A673 (cell line): ENCODE measurements at regions not wholly inside any gene's neighbourhood (a gene's known extent, or its start where the extent isn't known, plus 50 kb on each side); places are given as distances from the start of the nearest gene placed in this dataset.

Source experiments
- BruUV-seq: library from RNA; stranded (reverse); fragments of 400-500 nt; replicated peaks from 2 replicates; lab custom pipeline; 2021; lab: Mats Ljungman, UMichigan
- CTCF ChIA-PET: fragments of 300-600 bp; sonication (Branson Sonifier 250); formaldehyde crosslinking; loops from one replicate; lab custom pipeline; 2022; ENCODE audit warnings: antibody characterized with exemption; lab: Charles Lee
- POLR2A ChIA-PET: fragments of 300-600 bp; sonication (Branson Sonifier 250); formaldehyde crosslinking; loops from one replicate; lab custom pipeline; 2022; ENCODE audit warnings: antibody characterized with exemption; ENCODE audit not compliant: low non-redundant PET; lab: Charles Lee
- DNase-seq: peaks from one replicate; pipeline ENCODE4 v3.0.0-alpha.2; 2015; ENCODE audit warnings: low spot score
- H3K27ac ChIP-seq: fragments of 200-600 bp; sonication (generic); 2 replicates; pipeline ENCODE4 v1.5.1; 2016; ENCODE audit warnings: mixed run types, low read depth, mild to moderate bottlenecking, mixed read lengths, antibody characterized with exemption, low read length; ENCODE audit not compliant: poor library complexity, severe bottlenecking
- H3K27me3 ChIP-seq: fragments of 200-600 bp; sonication (generic); replicated peaks from 2 replicates; pipeline ENCODE4 v1.6.1; 2017; ENCODE audit warnings: mixed run types, low read depth, mild to moderate bottlenecking, mixed read lengths, antibody characterized with exemption, low read length; ENCODE audit not compliant: insufficient read depth, poor library complexity
- H3K36me3 ChIP-seq: fragments of 200-600 bp; sonication (generic); 2 replicates; pipeline ENCODE4 v1.6.1; 2016; ENCODE audit warnings: mixed run types, mild to moderate bottlenecking, mixed read lengths, antibody characterized with exemption, low read length; ENCODE audit not compliant: insufficient read depth, poor library complexity, severe bottlenecking
- H3K4me1 ChIP-seq: fragments of 200-600 bp; sonication (generic); 2 replicates; pipeline ENCODE4 v1.6.1; 2017; ENCODE audit warnings: mixed run types, mild to moderate bottlenecking, mixed read lengths, antibody characterized with exemption, low read length; ENCODE audit not compliant: insufficient read depth, poor library complexity, severe bottlenecking
- H3K4me3 ChIP-seq: fragments of 200-600 bp; sonication (generic); 2 replicates; pipeline ENCODE4 v1.5.1; 2016; ENCODE audit warnings: low read depth, mixed run types, mild to moderate bottlenecking, mixed read lengths, low read length; ENCODE audit not compliant: poor library complexity, severe bottlenecking
- H3K9me3 ChIP-seq: fragments of 200-600 bp; sonication (generic); 2 replicates; pipeline ENCODE4 v1.6.1; 2016; ENCODE audit warnings: mixed run types, low read depth, mild to moderate bottlenecking, mixed read lengths, antibody characterized with exemption, low read length; ENCODE audit not compliant: poor library complexity, severe bottlenecking
- CTCF ChIP-seq: fragments of 300-800, 200-600 bp; sonication (generic); conservative IDR thresholded peaks from 2 replicates; pipeline ENCODE4 v1.5.1; 2017; ENCODE audit warnings: low read depth, mild to moderate bottlenecking, antibody characterized with exemption, low read length, moderate library complexity, mixed read lengths
- EZH2 ChIP-seq: fragments of 200-600 bp; sonication (generic); IDR thresholded peaks from 2 replicates; pipeline ENCODE4 v1.6.1; 2017; ENCODE audit warnings: borderline replicate concordance, low read depth, mild to moderate bottlenecking, mixed read lengths, antibody characterized with exemption, low read length; ENCODE audit not compliant: poor library complexity, severe bottlenecking
- intact Hi-C: fragments of 100-400 bp; cut with micrococcal nuclease; formaldehyde crosslinking; loops from one replicate; pipeline ENCODE4 v1.10.0; 2022; ENCODE audit not compliant: unreplicated experiment

- no peaks in the 10 kb centered on the region for H3K4me1 ChIP-seq
- no peak for DNase-seq
- no TSS peak for BruUV-seq
- no peak overlapping the region for H3K4me3 ChIP-seq
- ChIA-PET CTCF (no interaction called here), POLR2A (no interaction called here)
- H3K27me3 ChIP-seq = no peaks in the 10 kb centered on the region
- TF ChIP-seq CTCF = no peak
- no peak for TF ChIP-seq EZH2
- no peaks in the 10 kb centered on the region for H3K9me3 ChIP-seq
- intact Hi-C loops = no loop called here
- no peak overlapping the region for H3K27ac ChIP-seq
- H3K36me3 ChIP-seq = no peaks in the 10 kb centered on the region
These were observed 430.1 kb downstream of the GABRG1 start for GRCh38 chr4:45693746-45694145.

- H3K27ac ChIP-seq = no peak overlapping the region
- POLR2A ChIA-PET = no interaction called here
- no peaks in the 10 kb centered on the region for H3K36me3 ChIP-seq
- no peak overlapping the region for H3K4me3 ChIP-seq
- H3K4me1 ChIP-seq = no peaks in the 10 kb centered on the region
- CTCF ChIA-PET = no interaction called here
- TF ChIP-seq EZH2 = no peak
- intact Hi-C loops = no loop called here
- no peaks in the 10 kb centered on the region for H3K9me3 ChIP-seq
- BruUV-seq = no TSS peak
- no peaks in the 10 kb centered on the region for H3K27me3 ChIP-seq
- DNase-seq = no peak
These were observed 431.6 kb downstream of the GABRG1 start for GRCh38 chr4:45692131-45692735.

GRCh38 chr4:45688341-45688740, 435.5 kb downstream of the GABRG1 start:
- no peaks in the 10 kb centered on the region for H3K27me3 ChIP-seq
- no peak overlapping the region for H3K4me3 ChIP-seq
- no TSS peak for BruUV-seq
- H3K4me1 ChIP-seq = no peaks in the 10 kb centered on the region
- DNase-seq = no peak
- intact Hi-C loops = no loop called here
- TF ChIP-seq CTCF = no peak
- TF ChIP-seq EZH2 = no peak
- H3K36me3 ChIP-seq = no peaks in the 10 kb centered on the region
- no peaks in the 10 kb centered on the region for H3K9me3 ChIP-seq
- no peak overlapping the region for H3K27ac ChIP-seq
- ChIA-PET CTCF (no interaction called here), POLR2A (no interaction called here)

GRCh38 chr4:45679411-45679810, 444.4 kb downstream of the GABRG1 start:
- intact Hi-C loops = no loop called here
- no TSS peak for BruUV-seq
- DNase-seq = no peak
- CTCF ChIA-PET = no interaction called here
- H3K4me3 ChIP-seq = no peak overlapping the region
- TF ChIP-seq CTCF = no peak
- no peaks in the 10 kb centered on the region for H3K36me3 ChIP-seq
- H3K27me3 ChIP-seq = no peaks in the 10 kb centered on the region
- no peak overlapping the region for H3K27ac ChIP-seq
- POLR2A ChIA-PET = no interaction called here
- no peaks in the 10 kb centered on the region for H3K9me3 ChIP-seq
- no peaks in the 10 kb centered on the region for H3K4me1 ChIP-seq
